Activated CD8-positive, alpha-beta memory T cell treated with anti-CD3 and anti-CD28 coated beads for 36 hours (primary cell): ENCODE measurements at regions not wholly inside any gene's neighbourhood (a gene's known extent, or its start where the extent isn't known, plus 50 kb on each side); places are given as distances from the start of the nearest gene placed in this dataset.

Experiments used
- CTCF ChIA-PET: fragments of 350-600 bp; sonication (Branson Sonifier 250); formaldehyde crosslinking; loops from one replicate; lab custom pipeline; 2021; ENCODE audit warnings: antibody characterized with exemption; lab: Charles Lee
- POLR2A ChIA-PET: fragments of 350-600 bp; sonication (Branson Sonifier 250); formaldehyde crosslinking; loops from one replicate; lab custom pipeline; 2021; ENCODE audit warnings: antibody characterized with exemption; lab: Charles Lee

DNA sequence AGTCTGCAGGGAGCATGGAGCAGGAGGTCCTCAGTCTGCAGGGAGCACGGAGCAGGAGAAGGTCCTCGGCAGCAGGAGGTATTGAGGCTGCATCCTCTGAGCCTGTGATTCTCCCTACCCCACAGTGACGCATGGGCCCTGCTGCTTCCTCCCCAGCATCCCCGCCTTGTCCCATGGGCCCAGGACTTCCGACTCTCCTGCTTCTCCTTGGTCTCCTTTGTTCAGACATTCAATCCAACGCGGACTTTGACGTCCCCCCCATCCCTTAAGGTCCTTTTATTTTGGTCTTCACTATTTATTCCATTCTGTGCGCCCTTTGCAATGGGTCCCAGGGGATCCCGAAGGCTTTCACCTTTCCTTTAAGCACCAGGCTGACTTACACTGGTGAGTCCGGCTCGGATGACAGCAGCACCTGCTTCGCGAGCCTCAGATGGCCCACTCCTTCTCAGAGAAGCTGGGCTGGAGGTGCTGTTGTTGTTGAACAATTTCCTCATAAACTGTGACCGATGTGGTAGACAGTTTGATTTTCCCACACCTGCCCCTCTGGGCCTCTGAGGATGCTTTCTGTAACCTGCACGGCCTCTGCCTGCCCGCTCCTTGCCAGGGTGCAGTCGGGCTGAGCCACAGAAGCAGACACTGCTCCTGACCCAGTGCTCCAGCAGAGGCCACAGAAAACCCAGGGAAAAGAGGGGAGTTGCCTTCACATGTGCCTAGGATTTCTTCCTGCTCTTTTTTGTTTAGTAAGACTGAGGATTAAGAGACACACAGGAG lies 407.2 kb upstream of the SHH start:
- ChIA-PET CTCF (no interaction called here), POLR2A (no interaction called here)

DNA sequence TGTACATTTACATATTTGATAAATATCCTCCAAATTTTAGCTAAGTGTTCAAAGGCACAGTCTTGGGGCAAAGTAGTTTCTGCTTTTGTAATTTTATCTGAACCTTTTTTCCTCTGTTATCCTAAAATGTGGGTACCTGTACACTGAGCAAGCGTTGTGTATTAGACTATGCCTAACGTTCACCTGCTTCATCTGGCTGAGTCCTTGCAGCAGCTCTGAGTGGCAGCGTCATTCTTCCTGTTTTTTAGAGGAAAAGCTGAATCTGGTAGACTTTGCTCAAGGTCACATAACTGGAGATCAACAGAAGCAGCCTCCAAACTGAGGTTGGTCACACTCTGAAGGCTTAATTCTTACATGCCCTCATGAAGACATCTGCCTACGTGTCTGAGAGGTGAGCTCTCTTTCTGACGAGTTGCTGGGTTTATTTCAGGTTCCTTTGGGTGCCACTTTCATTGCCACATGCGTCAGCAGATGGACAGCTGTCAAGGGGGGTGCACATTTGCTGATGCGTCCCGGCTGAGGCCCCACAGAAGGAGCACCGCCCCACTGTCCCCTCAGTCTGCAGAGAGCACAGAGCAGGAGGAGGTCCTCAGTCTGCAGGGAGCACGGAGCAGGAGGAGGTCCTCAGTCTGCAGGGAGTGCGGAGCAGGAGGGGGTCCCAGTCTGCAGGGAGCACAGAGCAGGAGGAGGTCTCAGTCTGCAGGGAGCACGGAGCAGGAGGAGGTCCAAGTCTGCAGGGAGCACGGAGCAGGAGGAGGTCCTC lies 406.5 kb upstream of the SHH start:
- ChIA-PET CTCF (no interaction called here), POLR2A (no interaction called here)

DNA sequence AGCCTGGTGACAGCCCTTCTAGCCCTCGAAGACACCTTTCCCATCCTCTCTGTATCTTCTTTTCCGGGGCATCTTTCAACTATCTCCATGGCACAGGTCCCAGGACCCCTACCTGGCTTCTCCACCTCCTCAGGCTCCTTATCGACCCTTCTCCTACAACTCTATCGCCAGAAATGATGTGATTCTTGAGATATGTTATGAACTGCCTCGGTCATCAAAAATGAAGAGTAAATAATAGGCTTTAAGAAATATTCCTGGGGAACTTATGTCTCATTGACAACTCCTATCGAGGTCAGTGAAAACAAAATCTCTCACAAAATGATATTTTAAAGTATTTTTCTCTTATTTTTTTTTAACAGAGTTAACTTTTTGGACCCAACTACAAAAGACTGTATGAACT lies 405.5 kb upstream of the SHH start:
- POLR2A ChIA-PET, result no interaction called here
- CTCF ChIA-PET, result no interaction called here

DNA sequence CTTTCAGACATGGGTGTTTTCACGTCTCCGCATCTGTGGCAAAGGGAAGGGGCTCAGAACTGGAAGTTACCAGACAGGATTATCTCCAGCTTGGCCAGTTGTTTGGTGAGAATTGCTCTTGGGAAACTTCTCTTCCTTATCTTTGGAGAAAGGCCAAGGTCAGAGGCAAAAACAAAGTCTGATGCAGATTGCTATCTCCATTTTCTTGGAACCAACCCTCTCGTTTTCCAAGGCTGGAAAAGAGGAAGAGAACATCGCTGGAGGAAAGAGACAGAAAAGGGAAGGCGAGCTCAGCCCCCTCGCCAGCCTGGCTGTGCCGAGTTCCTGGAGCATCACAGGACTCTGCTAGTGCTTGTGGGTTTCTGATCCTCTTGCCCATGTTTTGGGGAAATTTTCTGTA lies 396.8 kb upstream of the SHH start:
- ChIA-PET POLR2A (no interaction called here), CTCF (no interaction called here)

DNA sequence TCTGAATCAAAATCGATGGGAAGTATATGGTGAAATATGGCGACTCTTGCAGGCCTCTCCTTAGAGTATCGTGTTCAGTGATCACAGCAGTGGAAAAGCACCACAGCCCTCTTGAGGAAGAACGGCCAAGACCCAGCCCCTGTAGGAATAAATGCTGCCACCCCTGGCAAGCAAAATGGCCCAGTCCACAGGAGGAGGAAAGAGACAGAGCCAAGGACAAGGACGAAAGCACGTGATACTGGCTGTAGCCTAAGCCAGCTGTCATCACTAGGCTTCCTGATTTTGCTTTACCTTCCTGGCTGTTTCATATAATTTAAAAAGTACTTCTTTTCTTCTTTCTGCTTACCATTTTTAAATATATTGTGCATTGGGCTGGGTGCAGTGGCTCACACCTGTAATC lies 395.0 kb upstream of the SHH start:
- ChIA-PET POLR2A (no interaction called here), CTCF (no interaction called here)

DNA sequence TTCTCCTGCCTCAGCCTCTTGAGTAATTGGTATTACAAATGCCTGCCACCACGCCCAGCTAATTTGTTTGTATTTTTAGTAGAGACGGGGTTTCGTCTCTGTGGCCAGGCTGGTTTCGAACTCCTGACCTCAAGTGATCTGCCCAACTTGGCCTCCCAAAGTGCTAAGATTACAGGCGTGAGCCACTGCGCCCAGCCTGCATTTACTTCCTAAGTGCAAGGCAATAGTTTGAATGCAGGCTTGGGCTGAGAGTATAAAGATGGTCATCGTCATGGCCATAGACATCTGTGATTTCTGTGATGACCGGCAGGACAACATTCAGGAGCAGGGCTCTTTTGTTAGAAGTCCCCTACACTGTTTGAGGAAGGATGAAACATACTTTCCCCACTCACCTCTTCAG lies 393.9 kb upstream of the SHH start:
- POLR2A ChIA-PET, result no interaction called here
- CTCF ChIA-PET, result no interaction called here

DNA sequence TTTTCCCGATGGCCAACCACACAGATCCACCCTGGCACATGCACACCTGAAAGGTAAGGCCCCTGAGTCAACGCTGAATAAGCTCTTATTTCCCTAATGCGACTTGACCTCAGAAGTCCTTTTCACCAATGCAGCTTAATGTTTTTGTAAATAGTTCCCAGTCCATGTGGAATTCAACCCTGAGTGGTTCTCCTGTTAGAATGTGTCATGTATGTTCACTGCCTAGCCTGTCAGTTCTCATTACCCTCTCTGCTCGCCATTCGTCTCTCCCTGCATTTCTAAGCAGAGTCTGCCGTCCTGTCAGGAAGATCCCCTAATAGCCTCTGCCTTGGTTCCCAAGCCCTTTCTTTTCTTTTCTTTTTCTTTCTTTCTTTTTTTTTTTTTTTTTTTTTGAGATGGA lies 392.6 kb upstream of the SHH start:
- POLR2A ChIA-PET, result no interaction called here
- CTCF ChIA-PET, result no interaction called here

DNA sequence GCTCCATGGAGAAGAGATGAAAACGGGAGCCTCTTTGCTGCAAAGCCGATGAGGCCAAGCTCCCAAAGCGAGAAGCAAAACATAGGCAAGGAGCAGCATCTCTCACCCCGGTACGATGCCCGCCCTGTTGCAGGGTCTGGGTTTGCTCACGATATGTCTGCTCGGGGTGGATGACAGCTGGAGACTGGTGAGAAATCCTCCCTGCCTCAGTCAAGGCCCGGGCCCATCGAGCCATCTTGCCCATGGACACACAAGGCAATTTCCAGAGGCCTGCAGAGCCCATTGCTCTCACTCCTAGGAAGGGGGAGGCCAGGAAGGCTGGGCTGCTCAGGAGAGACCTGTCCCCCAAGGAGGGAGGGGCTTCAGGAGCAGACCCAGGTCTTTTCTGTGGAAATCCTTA lies 391.7 kb upstream of the SHH start:
- ChIA-PET CTCF (no interaction called here), POLR2A (no interaction called here)

DNA sequence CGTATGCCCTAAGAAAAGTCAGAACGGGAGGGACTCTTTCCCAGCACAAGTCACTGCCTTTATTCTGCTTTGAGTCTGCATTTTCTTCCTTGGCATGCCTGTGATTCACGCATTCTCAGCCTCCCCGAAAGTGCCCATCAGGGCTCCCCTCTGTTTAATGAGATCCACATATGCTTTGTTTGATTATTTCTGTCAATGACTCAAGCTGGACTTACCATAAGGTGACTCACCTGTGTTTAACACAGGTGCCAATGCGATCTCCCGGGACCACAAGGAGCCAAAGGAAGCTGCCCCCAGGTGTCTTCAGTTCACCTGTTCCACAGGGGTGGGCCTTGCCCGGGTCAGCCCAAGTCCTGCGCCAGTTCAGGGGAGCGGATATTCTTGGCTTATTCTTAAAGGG lies 386.0 kb upstream of the SHH start:
- ChIA-PET CTCF (no interaction called here), POLR2A (no interaction called here)

DNA sequence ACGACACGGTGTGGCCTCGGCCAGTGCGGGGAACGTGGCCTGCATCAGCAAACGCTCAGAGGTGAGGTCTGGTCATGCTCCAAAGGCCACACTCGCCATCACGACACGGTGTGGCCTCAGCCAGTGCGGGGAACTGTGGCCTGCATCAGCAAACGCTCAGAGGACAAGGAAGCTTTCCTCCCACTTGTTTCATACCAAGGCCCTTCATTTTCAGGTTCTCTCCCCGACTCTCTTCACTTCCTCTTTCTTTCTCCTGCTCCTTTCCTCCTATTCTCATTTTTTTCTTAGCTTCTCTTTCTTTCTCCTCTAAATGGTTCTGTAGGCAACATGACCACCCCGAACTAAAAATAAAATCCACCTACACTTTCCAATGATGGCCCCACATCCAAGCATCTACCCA lies 384.4 kb upstream of the SHH start:
- ChIA-PET POLR2A (interaction anchor here (0.5 kb wide), 1 partner anchor 373 kb away, joined by 3 read pairs; no protein-coding TSS in a partner anchor), CTCF (no interaction called here)

DNA sequence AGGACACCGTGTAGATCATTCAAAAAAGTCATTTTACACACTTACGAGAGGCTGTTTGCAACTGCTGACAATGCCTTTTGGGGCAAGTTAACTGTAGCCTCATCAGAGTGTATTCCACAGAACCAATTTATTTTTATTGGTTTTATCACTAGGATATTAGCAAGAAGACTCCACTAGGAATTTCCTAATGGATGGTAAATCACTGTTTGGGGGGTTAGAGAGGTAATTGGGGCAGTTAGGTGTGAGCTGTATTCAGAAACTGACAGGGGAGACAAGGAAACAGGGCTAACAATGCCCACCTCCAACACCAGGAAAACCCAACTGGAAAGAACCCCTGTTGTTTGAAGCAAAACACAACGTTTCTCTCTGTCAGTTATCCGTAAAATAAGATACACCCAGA lies 383.0 kb upstream of the SHH start:
- ChIA-PET POLR2A (no interaction called here), CTCF (no interaction called here)

DNA sequence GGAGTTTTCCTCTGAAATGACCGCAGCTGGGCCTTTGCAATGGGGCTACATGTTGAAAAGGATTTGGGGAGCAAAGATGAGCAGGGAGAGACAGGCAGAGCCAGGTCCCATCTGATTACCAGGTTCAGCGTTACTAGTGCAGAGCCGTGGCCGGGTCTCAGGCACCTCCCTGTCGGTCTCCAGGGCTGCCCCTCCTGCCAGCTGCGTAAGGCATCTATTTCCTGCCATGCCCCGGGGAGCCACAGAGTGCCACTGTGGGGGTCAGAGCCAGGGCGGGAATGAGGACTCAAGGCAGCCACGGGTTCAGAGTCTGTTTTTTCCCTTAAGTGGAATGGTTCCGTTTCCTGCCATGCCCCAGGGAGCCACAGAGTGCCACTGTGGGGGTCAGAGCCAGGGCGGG lies 382.6 kb upstream of the SHH start:
- CTCF ChIA-PET, result no interaction called here

DNA sequence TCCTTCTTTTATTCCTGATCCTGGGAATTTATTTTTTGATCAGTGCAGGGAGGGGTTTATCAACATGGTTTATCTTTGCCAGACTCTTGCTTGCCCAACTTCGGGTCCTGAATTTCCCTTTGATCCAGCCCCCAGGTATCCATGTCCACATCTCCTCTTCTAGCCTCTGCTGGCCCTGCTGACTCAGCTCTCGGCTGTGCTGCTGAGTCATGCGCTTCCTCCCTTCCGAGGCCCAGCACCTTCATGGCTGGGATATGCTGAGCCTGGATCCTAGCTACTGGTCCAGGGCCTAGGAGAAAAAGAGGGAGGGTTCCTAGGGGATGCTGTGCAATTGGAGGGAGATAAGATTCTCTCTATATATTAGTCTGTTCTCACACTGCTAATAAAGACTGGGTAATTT lies 380.7 kb upstream of the SHH start:
- POLR2A ChIA-PET, result no interaction called here

More for the DNA sequence above, 382.6 kb upstream of the SHH start:
- POLR2A ChIA-PET, result no interaction called here

DNA sequence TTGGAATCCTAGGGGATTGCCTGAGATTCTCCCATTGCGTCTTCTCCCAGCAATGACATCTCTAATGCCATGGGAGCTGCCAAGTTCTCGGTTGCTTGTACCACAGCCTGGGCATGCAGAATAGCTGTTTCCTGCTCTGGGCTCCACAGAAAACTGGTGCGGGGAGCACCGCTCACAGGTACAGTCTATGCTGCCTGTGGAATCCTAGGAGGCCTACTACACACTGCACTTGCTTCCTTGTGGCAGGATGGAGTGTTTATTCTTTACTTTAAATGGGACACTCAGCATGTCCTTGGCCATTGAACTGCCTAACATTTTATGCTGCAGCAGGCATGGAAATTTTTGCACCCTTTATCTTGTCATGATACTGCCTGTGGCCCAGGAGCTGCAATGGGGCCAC lies 378.8 kb upstream of the SHH start:
- CTCF ChIA-PET, result no interaction called here
- POLR2A ChIA-PET, result no interaction called here

More for the DNA sequence above, 380.7 kb upstream of the SHH start:
- CTCF ChIA-PET, result no interaction called here

DNA sequence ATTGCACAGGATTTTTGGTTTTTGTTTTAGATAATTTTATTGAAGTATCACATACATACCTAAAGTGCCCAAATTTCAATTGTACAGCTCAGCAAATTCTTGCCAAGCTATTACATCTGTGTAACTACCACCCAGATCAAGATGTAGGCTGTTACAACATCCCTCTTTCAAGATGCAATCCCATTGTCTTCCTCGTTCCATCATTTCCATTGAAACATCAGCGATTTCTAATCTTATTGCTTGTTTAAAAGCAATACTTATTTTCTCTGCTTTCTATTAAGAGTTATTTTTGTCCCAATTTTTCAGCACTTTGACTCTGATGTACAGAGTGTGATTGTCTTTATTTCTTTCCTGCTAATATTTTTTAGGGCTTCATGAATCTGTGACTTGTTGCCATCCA lies 372.8 kb upstream of the SHH start:
- ChIA-PET POLR2A (no interaction called here), CTCF (no interaction called here)

DNA sequence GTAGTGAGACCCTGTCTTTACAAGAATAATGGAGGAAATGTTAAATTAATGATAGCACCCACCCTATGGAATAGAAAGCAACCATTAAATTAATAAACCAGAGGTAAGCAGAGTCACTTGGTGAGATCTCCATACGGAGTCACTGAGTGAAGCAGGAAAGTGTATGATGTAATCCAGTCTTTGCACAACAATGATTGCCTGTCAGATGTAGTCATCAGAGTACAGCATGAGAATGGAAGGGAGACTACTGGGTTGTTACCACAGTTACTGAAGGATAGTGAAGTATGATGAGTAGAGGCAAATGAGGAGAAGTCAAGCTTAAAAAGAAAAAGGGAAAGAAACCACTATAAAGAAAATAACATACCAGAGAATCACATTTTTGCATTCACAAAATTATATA lies 371.9 kb upstream of the SHH start:
- ChIA-PET POLR2A (no interaction called here), CTCF (no interaction called here)

DNA sequence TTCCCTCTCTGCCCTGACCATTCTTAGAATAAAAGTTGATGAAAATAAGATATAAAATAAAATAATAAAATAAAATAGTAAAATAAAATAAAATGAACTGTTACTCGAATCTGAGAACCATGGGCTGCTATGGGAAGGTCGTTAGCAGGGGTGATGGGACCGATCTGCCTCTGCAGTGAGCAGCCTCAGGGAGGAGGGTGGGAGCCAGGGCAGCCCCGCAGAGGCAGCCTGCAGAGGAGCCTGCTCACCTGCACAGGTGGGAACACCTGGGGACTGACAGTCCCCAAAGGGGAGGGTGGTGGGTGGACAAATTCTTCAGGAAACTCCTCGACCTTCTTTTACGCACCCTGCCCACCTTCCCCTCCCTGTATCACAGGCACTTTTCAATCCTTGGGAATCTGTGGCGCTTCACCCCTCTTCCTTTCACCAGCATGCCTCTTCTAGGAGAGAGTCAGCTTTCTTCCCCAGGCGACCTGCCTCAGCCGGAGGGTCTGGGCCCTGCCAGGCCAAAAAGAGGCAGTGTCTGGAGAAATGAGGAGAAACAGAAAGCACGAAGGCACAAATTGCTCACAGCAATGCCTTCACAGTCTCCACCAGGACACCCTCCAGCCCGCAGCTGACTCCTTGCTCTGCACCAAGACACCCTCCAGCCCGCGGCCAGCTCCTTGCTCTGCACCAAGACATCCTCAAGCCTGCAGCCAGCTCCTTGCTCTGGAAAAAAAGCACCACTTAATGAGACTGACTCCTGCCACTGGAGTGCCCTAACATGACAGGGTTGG lies 368.4 kb upstream of the SHH start:
- ChIA-PET POLR2A (no interaction called here), CTCF (no interaction called here)

DNA sequence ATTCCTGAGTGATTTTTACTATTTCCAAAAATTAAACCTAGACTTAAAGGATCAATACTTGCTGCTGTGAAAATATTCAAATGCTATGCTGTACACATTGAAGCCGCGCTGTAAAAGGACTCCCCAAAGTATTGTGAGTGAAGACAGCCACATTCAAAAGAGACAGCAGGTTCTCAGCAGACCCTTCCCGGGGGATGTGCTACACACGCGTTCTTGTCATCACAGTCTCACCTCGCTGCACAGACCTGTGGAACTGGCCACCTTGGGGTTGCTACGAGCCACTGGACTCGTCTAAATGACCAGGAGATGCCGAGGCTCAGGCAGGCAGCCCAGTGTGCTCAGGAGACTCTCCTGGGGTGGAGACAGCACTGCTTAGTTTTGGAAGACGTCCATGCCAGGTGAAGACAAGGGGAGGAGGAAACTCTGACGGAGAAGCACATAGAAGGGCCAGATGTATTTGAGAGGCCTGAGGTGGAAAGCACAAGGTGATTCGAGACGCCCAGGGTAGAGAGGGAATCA lies 367.7 kb upstream of the SHH start:
- POLR2A ChIA-PET, result no interaction called here
- CTCF ChIA-PET, result no interaction called here

DNA sequence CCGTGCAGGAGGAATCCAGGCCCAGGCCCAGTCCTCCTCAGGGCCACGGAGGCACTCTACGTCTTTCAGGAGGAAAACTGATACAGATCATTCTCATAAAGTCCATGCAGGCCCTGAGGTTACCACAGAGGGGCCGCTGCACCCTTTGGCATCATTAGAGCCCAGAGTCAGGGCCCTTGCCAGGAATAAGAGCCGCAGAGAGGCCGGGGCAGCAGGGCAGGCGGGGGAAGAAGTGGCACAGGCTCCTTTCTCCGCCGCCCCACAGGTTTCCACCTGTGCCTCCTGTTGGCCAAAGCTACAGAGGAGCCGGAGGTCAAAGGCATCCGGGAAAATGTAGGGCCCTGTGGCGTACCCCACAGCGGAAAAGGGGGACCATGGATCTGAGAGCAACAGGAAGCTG lies 366.6 kb upstream of the SHH start:
- POLR2A ChIA-PET, result no interaction called here
- CTCF ChIA-PET, result no interaction called here

DNA sequence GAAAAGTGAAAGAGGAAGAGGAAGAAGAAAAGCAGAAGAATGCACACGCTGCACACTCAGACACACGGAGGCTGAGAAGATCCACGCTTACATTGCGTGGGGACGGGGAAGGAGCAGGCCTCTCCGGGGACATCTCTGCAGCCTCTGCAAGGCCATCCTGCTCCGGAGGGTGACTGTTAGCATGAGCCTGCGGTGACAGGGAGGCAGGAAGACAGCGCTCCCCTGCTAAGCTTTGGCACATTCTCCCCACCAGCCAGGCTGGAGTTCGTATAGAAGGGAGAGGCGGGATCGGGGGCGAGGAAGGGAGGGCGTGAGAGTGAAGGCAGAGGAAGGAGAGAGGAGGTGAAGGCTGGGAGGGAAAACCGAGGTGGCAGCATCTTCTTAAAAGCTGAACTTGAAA lies 366.0 kb upstream of the SHH start:
- ChIA-PET POLR2A (no interaction called here), CTCF (no interaction called here)
